AG04450 (cell line): ENCODE measurements at regions not wholly inside any gene's neighbourhood (a gene's known extent, or its start where the extent isn't known, plus 50 kb on each side); places are given as distances from the start of the nearest gene placed in this dataset.

Experiments used
- CTCF ChIA-PET: fragments of 300-600, 350-600 bp; formaldehyde crosslinking; extraction: SDS; loops from one replicate; lab custom pipeline; 2022; ENCODE audit warnings: antibody characterized with exemption, inconsistent platforms; lab: Charles Lee
- POLR2A ChIA-PET: fragments of 350-600 bp; formaldehyde crosslinking; extraction: SDS; loops from one replicate; lab custom pipeline; 2021; ENCODE audit warnings: antibody characterized with exemption, inconsistent platforms; lab: Yijun Ruan, JAX
- DNase-seq: peaks from one replicate; pipeline ENCODE4 v3.0.0-alpha.2; 2011; ENCODE audit warnings: low read depth, low spot score
- H3K27ac ChIP-seq: one replicate; pipeline ENCODE4 v1.5.1; 2012; ENCODE audit warnings: low read depth, low read length, control low read depth
- H3K27me3 ChIP-seq: one replicate; pipeline ENCODE4 v1.6.0; 2012; ENCODE audit warnings: low read length; ENCODE audit not compliant: control insufficient read depth, insufficient read depth
- H3K4me3 ChIP-seq: 2 replicates; pipeline ENCODE4 v1.5.1; 2011; ENCODE audit warnings: mild to moderate bottlenecking, low read depth, low read length, control low read depth
- H3K9me3 ChIP-seq: 2 replicates; pipeline ENCODE4 v1.5.1; 2012; ENCODE audit warnings: low read length; ENCODE audit not compliant: control insufficient read depth, insufficient read depth
- CTCF ChIP-seq: IDR thresholded peaks from 2 replicates; pipeline ENCODE4 v1.5.1; 2011; ENCODE audit warnings: low read depth, low read length, control low read depth, inconsistent platforms

- no peak for TF ChIP-seq CTCF
- Histone ChIP-seq H3K9me3 (peaks cover 5% of the 10 kb centered on the region; the same call in 1 of the 2 replicates), H3K27me3 (no peaks in the 10 kb centered on the region), H3K27ac (no peak overlapping the region), H3K4me3 (no peak overlapping the region)
- CTCF ChIA-PET: no interaction called here
- no peak for DNase-seq
- POLR2A ChIA-PET: no interaction called here
Observed at GRCh38 chr16:66109677-66110076, 256.8 kb upstream of the CDH5 start.

- no peak overlapping the region for H3K4me3 ChIP-seq
- DNase-seq: peak; percentile 41
- CTCF ChIA-PET: no interaction called here
- POLR2A ChIA-PET: no interaction called here
- no peak for TF ChIP-seq CTCF
- peak overlapping the region; percentile 68 for H3K27ac ChIP-seq
- H3K9me3 ChIP-seq: peaks cover 5% of the 10 kb centered on the region; the same call in 1 of the 2 replicates
- H3K27me3 ChIP-seq: no peaks in the 10 kb centered on the region
Observed at GRCh38 chr16:66107661-66108060, 258.8 kb upstream of the CDH5 start.

GRCh38 chr16:66103211-66103610 lies 263.3 kb upstream of the CDH5 start:
- ChIA-PET CTCF (interaction anchor here (1.2 kb wide), 1 partner anchor 27 kb away, joined by 3 read pairs; no protein-coding TSS in a partner anchor), POLR2A (interaction anchor here (0.9 kb wide), 1 partner anchor 49 kb away, joined by 3 read pairs; no protein-coding TSS in a partner anchor)
- no peak overlapping the region for H3K27ac ChIP-seq
- DNase-seq: no peak
- H3K4me3 ChIP-seq: no peak overlapping the region
- H3K27me3 ChIP-seq: no peaks in the 10 kb centered on the region
- no peaks in the 10 kb centered on the region for H3K9me3 ChIP-seq
- TF ChIP-seq CTCF: no peak

- TF ChIP-seq CTCF: no peak
- ChIA-PET CTCF (no interaction called here), POLR2A (no interaction called here)
- H3K27me3 ChIP-seq: no peaks in the 10 kb centered on the region
- no peak overlapping the region for H3K27ac ChIP-seq
- H3K4me3 ChIP-seq: no peak overlapping the region
- no peak for DNase-seq
- no peaks in the 10 kb centered on the region for H3K9me3 ChIP-seq
Observed at GRCh38 chr16:66099306-66099705, 267.2 kb upstream of the CDH5 start.

GRCh38 chr16:66097751-66098150 lies 268.7 kb upstream of the CDH5 start:
- no peak for TF ChIP-seq CTCF
- Histone ChIP-seq H3K9me3 (no peaks in the 10 kb centered on the region), H3K4me3 (no peak overlapping the region), H3K27me3 (no peaks in the 10 kb centered on the region), H3K27ac (no peak overlapping the region)
- ChIA-PET CTCF (interaction anchor here (0.5 to 1.1 kb wide), 2 partner anchors 215 to 246 kb away, joined by 3 read pairs; no protein-coding TSS in a partner anchor), POLR2A (interaction anchor here (0.6 kb wide), 1 partner anchor 55 kb away, joined by 3 read pairs; no protein-coding TSS in a partner anchor)
- no peak for DNase-seq
